Spleen (tissue), 11 donors: ENCODE measurements at regions not wholly inside any gene's neighbourhood (a gene's known extent, or its start where the extent isn't known, plus 50 kb on each side); places are given as distances from the start of the nearest gene placed in this dataset.

Source experiments
- DNase-seq: peaks from one replicate; pipeline ENCODE4 v3.0.0-alpha.2; 2020
- H3K27ac ChIP-seq, 8 donors: fragments of 200-600 bp; sonication (generic) in 7 of 8; 1 replicate in 4 of 8; 2 replicates in 4 of 8; pipeline versions ENCODE4 v1.5.0 to v1.8.0; 2016 to 2021; ENCODE audit warnings: inconsistent platforms in 4 of 8, mild to moderate bottlenecking in 4 of 8, moderate library complexity in 1 of 8
- H3K27me3 ChIP-seq, 7 donors: fragments of 200-600 bp; sonication (generic) in 6 of 7; replicated peaks in 1 of 7; 1 replicate in 4 of 7; 2 replicates in 3 of 7; pipeline versions ENCODE4 v1.5.0 to v1.8.0; 2016 to 2021; ENCODE audit warnings: inconsistent platforms in 3 of 7, mild to moderate bottlenecking in 1 of 7
- H3K36me3 ChIP-seq, 6 donors: fragments of 200-600 bp; sonication (generic) in 5 of 6; 1 replicate in 4 of 6; 2 replicates in 2 of 6; pipeline versions ENCODE4 v1.5.0 to v1.8.0; 2016 to 2021; ENCODE audit warnings: inconsistent platforms in 2 of 6
- H3K4me1 ChIP-seq, 6 donors: fragments of 200-600 bp; sonication (generic) in 5 of 6; 1 replicate in 3 of 6; 2 replicates in 3 of 6; pipeline versions ENCODE4 v1.5.0 to v1.8.0; 2016 to 2021; ENCODE audit warnings: inconsistent platforms in 3 of 6
- H3K4me3 ChIP-seq, 8 donors: fragments of 200-600 bp; sonication (generic) in 7 of 8; 1 replicate in 4 of 8; 2 replicates in 4 of 8; pipeline versions ENCODE4 v1.5.0 to v1.8.0; 2016 to 2021; ENCODE audit warnings: inconsistent platforms in 4 of 8, mild to moderate bottlenecking in 4 of 8, moderate library complexity in 2 of 8
- H3K9me3 ChIP-seq, 8 donors: fragments of 200-600 bp; sonication (generic) in 7 of 8; 1 replicate in 4 of 8; 2 replicates in 4 of 8; pipeline versions ENCODE4 v1.5.0 to v1.8.0; 2016 to 2021; ENCODE audit warnings: inconsistent platforms in 4 of 8
- POLR2A ChIP-seq, 3 donors: fragments of 450-650 bp; IDR thresholded peaks; one replicate each; pipeline ENCODE4 v1.5.1; 2017; ENCODE audit warnings: antibody characterized with exemption in 3 of 3, mild to moderate bottlenecking in 1 of 3
- POLR2AphosphoS5 ChIP-seq, 3 donors: sonication (generic); formaldehyde crosslinking; IDR thresholded peaks; one replicate each; pipeline ENCODE4 v1.5.1; 2017; ENCODE audit warnings: antibody characterized with exemption in 3 of 3
- WGBS, 5 donors: extraction: QIAGEN DNeasy Blood & Tissue Kit in 3 of 5; methylation state at CpG; one replicate each; pipeline versions ENCODE4 v1.1.5 to v1.1.7; 2013 to 2018; 5-methylcytosine and 5-hydroxymethylcytosine counted together
- intact Hi-C: fragments of 100-400 bp; cut with DNase I; formaldehyde crosslinking; loops from one replicate; pipeline ENCODE4 v1.15.0; 2023; ENCODE audit warnings: low total_unique reads
- TF ChIP-seq, protein P1 (sequence below), 11 experiments: fragments of 200-600 bp in 7 of 11; fragments of 450-650 bp in 4 of 11; sonication (generic) in 4 of 11; IDR thresholded peaks in 8 of 11; conservative IDR thresholded peaks in 3 of 11; 1 replicate in 7 of 11; 2 replicates in 4 of 11; pipeline versions ENCODE4 v1.4.0 to v1.8.0; 2016 to 2021; ENCODE audit warnings: antibody characterized with exemption in 11 of 11, inconsistent platforms in 4 of 11, mild to moderate bottlenecking in 1 of 11
- donor health status: healthy with polysubstance abuse.
- donor health status: DM: no; HTN: no; CAD: no; lungs with moderate emphysema.
- donor health status: DM: no; HTN: no; CAD: no.
- donor health status: Bipolar disorder and iron deficiency.
- donor health status: healthy.
- donor health status: DM: no; HTN: no; CAD: no.
- donor health status: DM: yes; HTN: yes; CAD: no.

DNA sequence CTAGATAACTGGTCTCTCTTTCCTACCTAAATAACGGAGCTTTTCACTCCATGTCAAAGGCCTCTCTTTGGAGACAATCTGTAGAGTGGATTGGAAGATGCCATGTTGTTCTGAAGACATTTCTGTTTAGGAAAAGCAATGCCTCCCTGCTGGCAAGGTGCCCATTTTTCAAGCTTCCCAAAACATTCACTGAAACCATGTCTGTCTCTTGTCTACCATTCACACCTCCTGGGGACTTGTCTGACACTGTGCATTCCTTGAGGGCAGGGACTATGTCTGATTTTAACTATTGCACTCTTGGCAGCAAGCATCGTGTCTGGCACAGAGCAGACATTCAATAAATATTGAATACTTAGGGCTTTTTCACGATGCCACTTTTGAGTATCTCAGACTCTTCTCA lies 528.9 kb upstream of the NRP1 start:
- intact Hi-C loops, result no loop called here
- H3K27ac ChIP-seq, result no peak overlapping the region
- peaks cover 0 to 13% (median 8%) of the 10 kb centered on the region in 6 donors for H3K4me1 ChIP-seq
- 87 to 97% (median 89%) methylated on average over 3 of the region's 3 CpGs for WGBS, 5 donors
- no peaks in the 10 kb centered on the region for H3K9me3 ChIP-seq
- no peak overlapping the region for H3K4me3 ChIP-seq
- no peaks in the 10 kb centered on the region for H3K27me3 ChIP-seq
- TF ChIP-seq POLR2A (IDR thresholded peaks at IDR 0.05), result no peak
- TF ChIP-seq POLR2AphosphoS5 (IDR thresholded peaks at IDR 0.05), result no peak
- TF ChIP-seq, protein P1, sequence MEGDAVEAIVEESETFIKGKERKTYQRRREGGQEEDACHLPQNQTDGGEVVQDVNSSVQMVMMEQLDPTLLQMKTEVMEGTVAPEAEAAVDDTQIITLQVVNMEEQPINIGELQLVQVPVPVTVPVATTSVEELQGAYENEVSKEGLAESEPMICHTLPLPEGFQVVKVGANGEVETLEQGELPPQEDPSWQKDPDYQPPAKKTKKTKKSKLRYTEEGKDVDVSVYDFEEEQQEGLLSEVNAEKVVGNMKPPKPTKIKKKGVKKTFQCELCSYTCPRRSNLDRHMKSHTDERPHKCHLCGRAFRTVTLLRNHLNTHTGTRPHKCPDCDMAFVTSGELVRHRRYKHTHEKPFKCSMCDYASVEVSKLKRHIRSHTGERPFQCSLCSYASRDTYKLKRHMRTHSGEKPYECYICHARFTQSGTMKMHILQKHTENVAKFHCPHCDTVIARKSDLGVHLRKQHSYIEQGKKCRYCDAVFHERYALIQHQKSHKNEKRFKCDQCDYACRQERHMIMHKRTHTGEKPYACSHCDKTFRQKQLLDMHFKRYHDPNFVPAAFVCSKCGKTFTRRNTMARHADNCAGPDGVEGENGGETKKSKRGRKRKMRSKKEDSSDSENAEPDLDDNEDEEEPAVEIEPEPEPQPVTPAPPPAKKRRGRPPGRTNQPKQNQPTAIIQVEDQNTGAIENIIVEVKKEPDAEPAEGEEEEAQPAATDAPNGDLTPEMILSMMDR (IDR thresholded peaks at IDR 0.05 in 8 of 11, conservative IDR thresholded peaks at IDR 0.05 in 3 of 11), result no peak
- no peak for DNase-seq
- H3K36me3 ChIP-seq, result no peaks in the 10 kb centered on the region

- Histone ChIP-seq H3K27ac (no peak overlapping the region), H3K4me3 (no peak overlapping the region), H3K27me3 (no peaks in the 10 kb centered on the region), H3K4me1 (peaks cover 0 to 14% (median 10%) of the 10 kb centered on the region in 6 donors), H3K36me3 (no peaks in the 10 kb centered on the region), H3K9me3 (no peaks in the 10 kb centered on the region)
- intact Hi-C loops, result no loop called here
- TF ChIP-seq POLR2AphosphoS5 (IDR thresholded peaks at IDR 0.05) (no peak), POLR2A (IDR thresholded peaks at IDR 0.05) (no peak)
- TF ChIP-seq, protein P1 (IDR thresholded peaks at IDR 0.05 in 8 of 11, conservative IDR thresholded peaks at IDR 0.05 in 3 of 11), result no peak
- no peak for DNase-seq
- 88 to 94% (median 90%) methylated on average over 12 of the region's 12 CpGs for WGBS, 5 donors
Measured at GRCh38 chr10:33862536-33863105, 528.2 kb upstream of the NRP1 start.

DNA sequence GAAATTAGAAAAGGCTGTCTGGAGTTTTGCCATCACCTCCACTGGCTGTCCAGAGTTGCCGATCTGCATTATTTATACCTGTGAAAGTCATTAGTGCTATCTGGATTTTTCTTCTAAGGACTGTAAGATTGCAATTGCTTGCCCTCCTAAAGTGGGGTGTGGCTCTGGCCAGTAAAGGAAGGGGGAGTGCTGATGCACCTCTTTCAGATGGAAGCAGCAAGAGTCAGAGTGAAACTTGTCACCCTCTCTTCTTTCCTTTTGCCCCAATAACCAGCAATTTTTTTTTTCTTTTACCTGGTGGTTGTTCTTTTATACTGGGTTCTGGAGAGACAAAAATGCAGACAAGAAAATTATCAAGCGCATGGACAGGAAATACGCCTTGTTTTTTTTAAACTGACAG lies 527.4 kb upstream of the NRP1 start:
- TF ChIP-seq POLR2AphosphoS5 (IDR thresholded peaks at IDR 0.05), result no peak
- TF ChIP-seq POLR2A (IDR thresholded peaks at IDR 0.05), result no peak
- TF ChIP-seq, protein P1 (IDR thresholded peaks at IDR 0.05 in 8 of 11, conservative IDR thresholded peaks at IDR 0.05 in 3 of 11), result no peak
- Histone ChIP-seq H3K36me3 (no peaks in the 10 kb centered on the region), H3K4me3 (no peak overlapping the region), H3K9me3 (no peaks in the 10 kb centered on the region), H3K27ac (no peak overlapping the region), H3K4me1 (peaks cover 0 to 14% (median 10%) of the 10 kb centered on the region in 6 donors), H3K27me3 (no peaks in the 10 kb centered on the region)
- intact Hi-C loops, result no loop called here
- 61 to 83% (median 71%) methylated on average over 3 of the region's 3 CpGs for WGBS, 5 donors
- no peak for DNase-seq

- no peak for TF ChIP-seq POLR2AphosphoS5 (IDR thresholded peaks at IDR 0.05)
- no peak for TF ChIP-seq POLR2A (IDR thresholded peaks at IDR 0.05)
- TF ChIP-seq, protein P1 (IDR thresholded peaks at IDR 0.05 in 8 of 11, conservative IDR thresholded peaks at IDR 0.05 in 3 of 11), result no peak
- Histone ChIP-seq H3K9me3 (no peaks in the 10 kb centered on the region), H3K4me1 (peaks cover 0 to 14% (median 10%) of the 10 kb centered on the region in 6 donors), H3K27me3 (no peaks in the 10 kb centered on the region), H3K4me3 (no peak overlapping the region), H3K27ac (no peak overlapping the region), H3K36me3 (no peaks in the 10 kb centered on the region)
- WGBS, 5 donors, result 56 to 76% (median 60%) methylated on average over 7 of the region's 7 CpGs
- DNase-seq, result no peak
- intact Hi-C loops, result no loop called here
Measured at GRCh38 chr10:33861016-33861704, 526.7 kb upstream of the NRP1 start.
